ENCODE measurements at regions not wholly inside any gene's neighbourhood (a gene's known extent, or its start where the extent isn't known, plus 50 kb on each side); places are given as distances from the start of the nearest gene placed in this dataset.

DNA sequence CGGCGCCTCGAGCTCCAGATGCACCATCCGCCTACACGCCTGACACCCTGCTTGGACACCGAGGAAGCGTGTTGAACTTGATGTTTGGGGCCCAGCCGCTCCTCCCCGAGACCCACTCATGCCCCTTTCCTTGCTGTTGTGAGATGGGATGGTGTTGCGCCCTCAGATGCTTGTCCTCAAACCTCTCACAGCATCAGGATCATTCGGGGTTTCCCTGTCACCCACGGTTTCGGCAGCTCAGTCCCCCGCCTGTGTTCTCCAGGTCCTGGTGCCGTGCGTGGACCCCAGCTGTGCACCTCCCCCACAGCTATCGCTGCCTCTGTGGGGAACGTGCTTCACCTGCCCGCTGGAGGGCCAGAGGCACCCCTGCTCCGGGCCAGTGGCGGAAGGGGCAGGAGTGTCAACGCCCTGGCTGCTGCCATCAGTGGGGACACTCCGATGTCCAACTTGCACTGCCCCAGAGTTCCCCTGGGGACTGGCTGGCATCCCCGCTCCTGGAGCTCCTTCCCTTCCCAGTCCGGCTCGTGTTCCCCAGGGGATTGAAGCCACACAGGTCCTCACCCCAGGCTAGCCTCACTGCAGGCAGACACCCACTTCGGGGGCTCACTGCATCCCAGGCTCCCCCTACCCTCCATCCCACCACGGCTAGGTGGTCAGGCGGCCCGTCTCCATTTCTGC lies 82.3 kb upstream of the ADRA2C start:
- ChIA-PET CTCF (no interaction called here), POLR2A (no interaction called here)
- H3K4me1 Mint-ChIP-seq = no peaks in the 10 kb centered on the region
- no peaks in the 10 kb centered on the region for H3K9me3 Mint-ChIP-seq
- no peaks in the 10 kb centered on the region for H3K27me3 Mint-ChIP-seq
- no peak overlapping the region for H3K4me3 Mint-ChIP-seq
- DNase-seq = no peak
- H3K36me3 Mint-ChIP-seq (ENCODE audit: low read depth) = no peaks in the 10 kb centered on the region
- no peak overlapping the region for H3K27ac Mint-ChIP-seq

DNA sequence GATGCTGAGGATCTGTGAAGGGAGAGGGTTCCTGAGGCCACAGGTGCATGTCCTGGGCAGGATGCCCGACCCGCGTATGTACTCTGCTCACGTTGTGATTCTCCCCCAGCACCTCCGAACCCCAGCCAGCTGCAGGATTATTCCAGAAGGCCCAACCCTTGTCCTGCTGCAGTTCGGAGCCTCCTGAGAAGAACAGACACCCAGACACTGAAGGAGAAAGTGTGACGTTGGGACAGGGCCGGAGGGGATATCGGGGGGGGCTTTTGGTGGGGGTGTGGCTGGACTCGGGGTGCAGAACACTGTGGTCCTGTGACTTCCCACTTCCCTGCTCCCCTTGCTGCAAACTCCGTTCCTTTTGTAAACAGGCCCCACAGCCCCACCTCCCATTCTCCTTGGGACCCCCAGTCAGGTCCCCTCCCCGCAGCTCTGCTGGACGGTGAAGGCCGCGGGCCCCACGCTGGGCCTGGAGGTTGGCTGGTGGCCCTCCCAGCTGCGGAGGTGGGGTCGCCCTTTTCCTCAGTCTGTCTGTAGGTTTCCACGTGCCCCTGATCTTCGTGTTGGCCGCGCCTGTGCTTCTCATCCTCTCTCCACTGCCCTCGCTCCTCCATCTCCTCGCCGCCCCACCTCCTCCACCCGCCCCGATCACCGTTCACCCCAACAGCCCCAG lies 83.0 kb upstream of the ADRA2C start:
- CTCF ChIA-PET = no interaction called here
- no peaks in the 10 kb centered on the region for H3K9me3 Mint-ChIP-seq
- no peak for DNase-seq
- POLR2A ChIA-PET = no interaction called here
- no peak overlapping the region for H3K4me3 Mint-ChIP-seq
- H3K36me3 Mint-ChIP-seq (ENCODE audit: low read depth) = no peaks in the 10 kb centered on the region
- H3K27ac Mint-ChIP-seq = no peak overlapping the region
- no peaks in the 10 kb centered on the region for H3K27me3 Mint-ChIP-seq
- no peaks in the 10 kb centered on the region for H3K4me1 Mint-ChIP-seq

DNA sequence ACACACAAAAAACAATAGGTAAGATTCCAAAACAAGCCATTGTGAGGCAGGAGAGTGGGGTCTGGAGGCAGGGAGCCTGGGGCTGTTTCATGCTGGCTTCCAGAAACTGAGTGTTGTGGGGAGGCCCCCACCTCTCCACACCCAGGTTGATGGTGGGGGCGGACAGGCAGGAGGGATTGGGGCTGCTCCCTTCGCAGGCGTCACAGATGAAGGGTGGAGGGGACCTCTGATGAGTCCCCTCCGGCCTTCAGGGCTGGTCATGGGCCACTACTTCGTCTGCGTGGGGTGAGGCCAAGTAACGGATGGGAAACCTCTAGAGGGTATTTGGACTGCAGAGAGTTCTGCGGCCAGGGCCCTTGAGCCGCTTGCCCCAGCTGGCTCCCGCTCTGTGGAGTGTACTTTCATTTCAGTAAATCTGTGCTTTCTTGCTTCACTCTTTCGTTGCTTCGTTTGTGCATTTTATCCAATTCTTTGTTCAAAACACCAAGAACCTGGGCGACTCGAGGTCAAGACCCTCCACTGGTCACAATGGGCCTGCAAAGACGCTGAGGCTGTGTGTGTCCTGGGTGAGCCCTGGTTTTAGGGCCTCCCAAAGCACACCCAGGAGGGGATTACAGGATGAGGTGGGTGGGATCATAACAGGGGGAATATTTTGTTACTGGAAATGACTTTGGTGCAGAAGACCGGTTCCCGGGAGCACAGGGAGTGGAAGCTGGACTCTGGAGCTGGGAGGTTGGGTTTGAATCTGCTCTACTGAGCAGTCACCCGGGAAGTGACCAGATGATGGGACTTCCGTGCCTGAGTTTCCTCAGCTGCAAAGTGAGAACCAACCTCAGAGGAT lies 83.7 kb upstream of the ADRA2C start:
- Mint-ChIP-seq H3K36me3 (ENCODE audit: low read depth) (no peaks in the 10 kb centered on the region), H3K4me3 (no peak overlapping the region), H3K9me3 (no peaks in the 10 kb centered on the region), H3K4me1 (no peaks in the 10 kb centered on the region), H3K27me3 (no peaks in the 10 kb centered on the region), H3K27ac (no peak overlapping the region)
- POLR2A ChIA-PET = no interaction called here
- no peak for DNase-seq
- CTCF ChIA-PET = interaction anchor here (0.6 kb wide), 1 partner anchor 14 kb away, joined by 3 read pairs; no protein-coding TSS in a partner anchor

GRCh38 chr4:3681191-3681590 lies 85.0 kb upstream of the ADRA2C start:
- no peaks in the 10 kb centered on the region for H3K36me3 Mint-ChIP-seq (ENCODE audit: low read depth)
- no peaks in the 10 kb centered on the region for H3K9me3 Mint-ChIP-seq
- POLR2A ChIA-PET = no interaction called here
- CTCF ChIA-PET = no interaction called here
- H3K4me3 Mint-ChIP-seq = no peak overlapping the region
- no peaks in the 10 kb centered on the region for H3K4me1 Mint-ChIP-seq
- H3K27ac Mint-ChIP-seq = no peak overlapping the region
- DNase-seq = no peak
- no peaks in the 10 kb centered on the region for H3K27me3 Mint-ChIP-seq

DNA sequence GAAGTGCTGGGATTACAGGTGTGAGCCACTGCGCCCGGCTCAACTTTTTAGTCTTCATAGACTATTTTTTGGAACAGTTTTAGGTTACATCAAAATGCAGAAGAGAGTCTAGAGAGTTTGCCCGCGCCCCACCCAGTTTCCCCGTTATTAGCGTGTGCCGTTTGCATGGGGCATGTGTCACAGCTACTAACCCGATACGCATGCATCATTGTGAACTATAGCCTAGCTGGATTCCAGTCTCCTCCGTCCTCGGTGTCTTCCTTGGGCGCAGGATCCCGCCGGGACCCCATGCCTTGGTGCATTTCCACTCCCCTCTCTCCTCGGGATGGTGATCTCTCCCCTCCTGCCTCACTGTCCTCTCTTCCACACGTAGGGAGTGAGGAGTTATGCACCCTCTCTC lies 85.5 kb upstream of the ADRA2C start:
- no peaks in the 10 kb centered on the region for H3K27me3 Mint-ChIP-seq
- H3K9me3 Mint-ChIP-seq = no peaks in the 10 kb centered on the region
- POLR2A ChIA-PET = no interaction called here
- no peaks in the 10 kb centered on the region for H3K36me3 Mint-ChIP-seq (ENCODE audit: low read depth)
- H3K27ac Mint-ChIP-seq = no peak overlapping the region
- CTCF ChIA-PET = no interaction called here
- no peak overlapping the region for H3K4me3 Mint-ChIP-seq
- no peaks in the 10 kb centered on the region for H3K4me1 Mint-ChIP-seq
- no peak for DNase-seq

- ChIA-PET POLR2A (no interaction called here), CTCF (no interaction called here)
- DNase-seq = no peak
- no peak overlapping the region for H3K4me3 Mint-ChIP-seq
- H3K36me3 Mint-ChIP-seq (ENCODE audit: low read depth) = no peaks in the 10 kb centered on the region
- no peaks in the 10 kb centered on the region for H3K9me3 Mint-ChIP-seq
- H3K27me3 Mint-ChIP-seq = no peaks in the 10 kb centered on the region
- H3K4me1 Mint-ChIP-seq = no peaks in the 10 kb centered on the region
- no peak overlapping the region for H3K27ac Mint-ChIP-seq
Observed at GRCh38 chr4:3679851-3680311, 86.3 kb upstream of the ADRA2C start.

DNA sequence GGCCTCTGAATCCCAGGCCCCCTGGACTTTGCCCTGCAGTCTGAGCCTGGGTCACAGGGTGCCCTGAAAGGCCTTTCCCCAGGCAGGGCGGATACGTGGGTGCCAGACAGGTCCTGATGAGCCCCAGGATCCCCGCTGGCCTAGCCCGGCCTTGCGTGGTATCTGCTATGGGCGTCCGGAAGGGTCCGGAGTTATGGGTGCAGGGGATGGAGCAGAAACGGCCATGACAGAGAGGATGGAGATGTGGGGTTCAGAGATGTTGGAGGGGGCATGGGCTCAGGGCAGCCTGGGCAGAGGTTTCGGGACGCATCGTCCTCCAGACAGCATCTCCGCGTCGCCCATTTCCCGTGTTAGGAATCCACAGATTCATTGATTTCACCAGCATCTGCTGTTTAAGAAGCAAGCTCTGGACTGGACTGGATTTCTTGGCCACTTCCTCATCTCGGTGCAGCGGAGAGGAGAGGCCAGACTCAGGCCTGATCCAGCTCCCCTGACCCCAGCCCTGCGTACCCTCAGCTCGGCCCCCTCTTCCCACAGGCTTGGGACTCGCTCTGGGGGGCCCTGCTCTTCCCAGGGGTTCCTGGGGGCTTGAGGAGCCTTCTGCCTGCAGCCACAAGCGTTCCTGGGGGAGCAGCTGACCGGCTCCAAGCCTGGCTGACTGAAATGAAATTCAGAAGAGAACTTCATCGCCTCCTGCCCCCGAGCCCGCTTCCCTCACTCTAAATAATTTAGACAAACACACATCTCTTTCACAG lies 86.9 kb upstream of the ADRA2C start:
- Mint-ChIP-seq H3K36me3 (ENCODE audit: low read depth) (no peaks in the 10 kb centered on the region), H3K27me3 (no peaks in the 10 kb centered on the region), H3K4me3 (no peak overlapping the region), H3K9me3 (no peaks in the 10 kb centered on the region), H3K4me1 (no peaks in the 10 kb centered on the region), H3K27ac (no peak overlapping the region)
- POLR2A ChIA-PET = no interaction called here
- CTCF ChIA-PET = no interaction called here
- no peak for DNase-seq

DNA sequence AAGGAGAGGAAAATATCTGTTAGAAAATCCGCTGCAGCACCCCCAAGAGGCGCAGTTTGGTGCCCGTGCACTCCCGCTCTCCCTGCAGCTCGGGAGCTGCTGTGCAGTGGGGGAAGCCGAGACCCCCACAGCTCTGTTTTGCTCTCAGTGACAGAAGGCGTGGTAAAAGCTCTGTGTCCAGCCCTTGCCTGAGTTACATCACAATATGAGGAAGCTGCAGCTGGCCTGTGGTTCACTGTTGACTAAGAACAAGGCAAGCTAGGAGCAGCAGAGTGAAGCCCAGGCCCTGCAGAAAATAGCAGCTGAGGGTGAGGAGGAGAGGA lies 88.5 kb upstream of the ADRA2C start:
- peaks cover 2% of the 10 kb centered on the region for H3K9me3 Mint-ChIP-seq
- H3K27me3 Mint-ChIP-seq = no peaks in the 10 kb centered on the region
- no peaks in the 10 kb centered on the region for H3K4me1 Mint-ChIP-seq
- no peak for DNase-seq
- no peaks in the 10 kb centered on the region for H3K36me3 Mint-ChIP-seq (ENCODE audit: low read depth)
- ChIA-PET POLR2A (no interaction called here), CTCF (no interaction called here)
- no peak overlapping the region for H3K27ac Mint-ChIP-seq
- no peak overlapping the region for H3K4me3 Mint-ChIP-seq

- ChIA-PET POLR2A (no interaction called here), CTCF (no interaction called here)
- Mint-ChIP-seq H3K4me3 (no peak overlapping the region), H3K9me3 (peaks cover 2% of the 10 kb centered on the region), H3K27ac (no peak overlapping the region), H3K36me3 (ENCODE audit: low read depth) (no peaks in the 10 kb centered on the region), H3K27me3 (no peaks in the 10 kb centered on the region), H3K4me1 (no peaks in the 10 kb centered on the region)
- DNase-seq = no peak
Observed at GRCh38 chr4:3676907-3677747, 89.1 kb upstream of the ADRA2C start.

- no peak overlapping the region for H3K4me3 Mint-ChIP-seq
- ChIA-PET CTCF (no interaction called here), POLR2A (no interaction called here)
- H3K4me1 Mint-ChIP-seq = no peaks in the 10 kb centered on the region
- DNase-seq = no peak
- H3K27me3 Mint-ChIP-seq = no peaks in the 10 kb centered on the region
- peaks cover 2% of the 10 kb centered on the region for H3K9me3 Mint-ChIP-seq
- H3K27ac Mint-ChIP-seq = no peak overlapping the region
- no peaks in the 10 kb centered on the region for H3K36me3 Mint-ChIP-seq (ENCODE audit: low read depth)
Observed at GRCh38 chr4:3676196-3676595, 90.0 kb upstream of the ADRA2C start.

- DNase-seq = no peak
- H3K36me3 Mint-ChIP-seq (ENCODE audit: low read depth) = no peaks in the 10 kb centered on the region
- peaks cover 2% of the 10 kb centered on the region for H3K9me3 Mint-ChIP-seq
- H3K4me1 Mint-ChIP-seq = no peaks in the 10 kb centered on the region
- H3K27ac Mint-ChIP-seq = no peak overlapping the region
- CTCF ChIA-PET = no interaction called here
- H3K4me3 Mint-ChIP-seq = no peak overlapping the region
- no peaks in the 10 kb centered on the region for H3K27me3 Mint-ChIP-seq
- POLR2A ChIA-PET = no interaction called here
Observed at GRCh38 chr4:3675251-3676115, 90.7 kb upstream of the ADRA2C start.

DNA sequence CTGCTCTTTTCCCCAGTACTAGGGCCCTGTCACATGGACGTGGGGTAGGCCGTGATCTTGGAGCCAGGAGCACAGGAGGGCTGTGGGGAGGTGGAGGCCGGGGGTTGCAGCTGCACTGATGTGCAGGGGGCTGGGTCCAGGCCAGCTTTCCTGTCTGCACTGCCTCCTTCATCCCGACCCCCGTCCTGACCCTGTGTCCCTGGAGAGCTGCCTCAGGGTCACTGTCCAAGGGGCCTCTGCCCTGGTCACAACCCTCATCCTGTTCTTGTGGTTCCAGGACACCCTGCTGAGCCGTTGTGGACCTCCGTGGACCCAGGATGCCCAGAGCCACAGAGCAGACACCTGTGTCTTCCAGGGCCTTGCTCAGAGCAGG lies 91.7 kb upstream of the ADRA2C start:
- ChIA-PET CTCF (no interaction called here), POLR2A (no interaction called here)
- peaks cover 2% of the 10 kb centered on the region for H3K9me3 Mint-ChIP-seq
- DNase-seq = no peak
- H3K4me1 Mint-ChIP-seq = no peaks in the 10 kb centered on the region
- H3K4me3 Mint-ChIP-seq = no peak overlapping the region
- no peaks in the 10 kb centered on the region for H3K27me3 Mint-ChIP-seq
- no peaks in the 10 kb centered on the region for H3K36me3 Mint-ChIP-seq (ENCODE audit: low read depth)
- H3K27ac Mint-ChIP-seq = no peak overlapping the region

Measured in activated CD4-positive, alpha-beta T cell treated with anti-CD3 and anti-CD28 coated beads, Interleukin-2, amount 10 ng/mL, durations not matched to agents 7 days and 5 days (primary cell).